GM20431 (cell line): ENCODE measurements at regions not wholly inside any gene's neighbourhood (a gene's known extent, or its start where the extent isn't known, plus 50 kb on each side); places are given as distances from the start of the nearest gene placed in this dataset.

Experiments
- in situ Hi-C: fragments of 300-500 bp; cut with MseI, MboI; formaldehyde crosslinking; loops from one replicate; pipeline ENCODE4 v1.15.0; 2020; ENCODE audit warnings: low sequenced_read_pairs; ENCODE audit not compliant: unreplicated experiment

DNA sequence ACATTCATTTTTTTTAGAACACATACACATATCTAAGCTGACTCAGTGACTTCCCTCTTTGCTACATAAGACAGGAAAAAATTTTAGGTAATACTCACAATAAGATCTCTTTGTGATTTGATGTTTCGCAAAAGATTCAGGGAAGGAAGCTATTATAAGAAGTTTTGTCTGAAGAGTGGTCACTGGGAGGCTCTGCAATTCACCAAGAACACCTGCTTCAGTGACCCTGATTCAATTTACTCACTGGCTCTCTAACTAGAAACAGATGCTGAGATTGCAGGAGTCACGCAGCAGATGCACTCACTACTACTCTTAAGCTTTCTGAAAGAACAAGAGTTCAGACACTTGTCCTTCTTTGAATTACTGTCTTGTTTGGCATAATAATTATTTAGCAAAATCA is 193.6 kb upstream of the DDI1 start:
- in situ Hi-C loops: no loop called here

DNA sequence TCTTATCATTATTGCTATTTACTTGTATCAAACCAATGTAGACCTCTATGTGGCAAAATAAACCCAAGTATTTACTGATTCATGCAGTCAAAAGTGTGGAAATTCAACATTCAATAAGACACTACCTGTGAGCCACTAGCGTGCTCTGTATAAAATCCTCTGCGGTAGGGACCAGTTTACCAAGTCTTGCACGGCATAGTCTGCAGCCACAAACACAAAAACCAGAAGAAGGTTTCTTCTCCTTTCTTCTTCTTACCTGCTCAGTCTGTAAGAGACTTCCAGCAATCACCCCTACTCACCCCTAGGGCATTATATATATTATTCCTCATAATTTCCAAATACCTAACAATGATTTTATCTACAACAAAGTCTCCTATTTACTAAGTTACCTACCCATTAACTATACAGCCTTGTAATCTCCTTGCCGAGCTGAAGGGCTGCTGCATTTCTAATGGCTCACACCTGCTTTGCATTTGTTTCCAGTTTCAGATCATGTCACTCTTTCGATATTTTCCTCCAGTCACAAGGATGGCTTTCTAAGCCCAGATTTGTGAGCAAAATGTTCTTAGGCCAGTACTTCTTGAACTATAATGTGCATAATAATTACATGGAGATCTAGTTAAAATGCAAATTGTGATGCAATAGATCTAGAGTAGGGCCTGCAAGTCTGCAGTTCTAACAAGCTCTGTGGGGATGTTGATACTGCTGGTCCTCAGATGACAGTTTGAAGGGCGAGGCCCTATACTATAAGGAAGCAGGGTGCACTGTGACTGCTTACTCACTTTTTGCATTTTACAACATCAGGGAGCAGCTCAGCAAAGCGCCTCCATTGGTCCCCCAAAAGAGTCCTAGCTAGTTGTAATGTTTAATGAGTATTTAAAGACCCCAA is 191.9 kb upstream of the DDI1 start:
- in situ Hi-C loops: no loop called here

DNA sequence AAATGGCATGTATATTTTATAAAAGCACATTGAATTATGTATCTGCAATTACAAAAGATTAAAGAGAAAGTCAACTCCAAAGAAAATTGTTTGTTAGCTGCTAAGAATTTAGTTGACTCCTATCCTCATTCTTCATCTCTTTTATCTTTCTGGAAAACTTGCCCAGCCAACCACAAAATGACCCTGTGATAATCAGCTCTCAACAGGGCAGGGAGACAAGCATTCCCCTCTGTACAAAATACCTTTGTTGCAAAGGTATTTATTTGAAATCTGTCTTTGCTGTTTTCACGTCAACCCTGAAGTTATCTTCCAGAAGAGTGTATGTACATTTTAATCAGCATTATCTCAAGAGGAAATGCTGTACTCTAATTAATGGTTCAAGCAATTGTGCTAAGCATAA is 191.1 kb upstream of the DDI1 start:
- in situ Hi-C loops: no loop called here

DNA sequence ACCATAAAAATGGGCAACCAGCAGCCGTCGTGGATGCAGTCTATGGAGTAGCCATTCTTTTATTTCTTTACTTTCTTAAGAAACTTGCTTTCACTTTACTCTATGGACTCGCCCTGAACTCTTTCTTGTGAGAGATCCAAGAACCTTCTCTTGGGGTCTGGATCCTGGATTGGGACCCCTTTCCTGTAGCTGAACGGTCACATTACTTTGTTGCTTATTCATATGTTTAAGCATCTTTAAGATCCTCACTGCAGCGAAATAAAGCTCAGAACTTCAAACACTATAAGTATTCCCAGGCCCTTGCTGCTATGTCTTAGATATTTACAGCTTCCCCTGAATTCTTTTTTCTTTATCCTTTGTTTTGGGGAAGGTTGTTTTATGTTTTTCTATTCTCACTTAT is 187.8 kb upstream of the DDI1 start:
- in situ Hi-C loops: no loop called here

DNA sequence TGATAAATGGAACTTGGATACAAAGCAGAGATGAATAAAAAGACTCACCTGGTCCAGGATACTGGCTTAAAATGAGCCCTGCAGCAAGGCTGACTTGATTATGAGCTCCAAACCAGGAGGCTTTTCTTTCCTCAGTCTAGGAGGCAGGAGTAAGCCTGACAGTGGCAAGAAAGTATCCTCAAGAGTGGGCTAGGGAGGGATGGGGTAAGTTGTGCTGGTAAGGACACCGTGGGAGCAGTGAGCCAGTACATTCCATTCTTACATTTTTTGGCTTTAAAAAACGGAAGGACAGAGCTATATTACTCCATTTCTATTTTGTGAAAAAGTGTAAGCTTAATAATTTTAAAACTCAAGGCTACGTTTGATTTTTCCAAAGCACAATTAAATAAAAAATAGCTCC is 187.1 kb upstream of the DDI1 start:
- in situ Hi-C loops: no loop called here

DNA sequence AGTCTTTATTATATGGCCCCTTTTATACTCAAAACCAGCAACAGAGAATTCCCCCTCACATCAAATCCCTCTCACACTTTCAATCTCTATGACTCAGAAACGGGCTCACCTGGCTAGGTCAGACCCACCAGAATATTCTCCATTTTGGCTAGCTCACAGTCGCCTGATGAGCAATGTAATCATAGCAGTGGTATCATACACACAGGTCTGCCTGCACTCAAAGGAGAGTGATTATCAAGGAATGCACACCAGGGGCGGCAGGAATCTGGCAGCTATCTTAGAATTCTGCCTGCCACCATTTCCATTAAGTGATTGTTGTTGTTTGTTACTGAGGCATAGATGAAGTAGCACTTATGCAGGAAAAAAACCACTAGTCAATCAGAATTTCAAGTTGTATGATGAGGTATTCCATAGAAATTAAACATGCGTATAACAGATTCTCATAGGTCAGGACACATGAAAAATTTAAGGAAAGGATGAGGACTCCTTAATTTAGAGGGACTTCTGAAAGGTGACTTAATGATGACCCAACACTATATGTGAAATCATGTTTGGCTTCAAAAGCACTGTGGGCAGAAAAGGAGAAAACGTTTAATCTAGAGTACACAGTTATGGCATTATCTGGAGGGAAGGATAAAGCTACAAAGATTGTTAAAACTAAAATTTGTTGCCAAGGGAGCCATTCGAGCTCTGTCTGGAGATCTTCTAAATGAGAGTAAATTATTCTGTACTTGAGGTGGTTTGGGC is 185.8 kb upstream of the DDI1 start:
- in situ Hi-C loops: no loop called here

DNA sequence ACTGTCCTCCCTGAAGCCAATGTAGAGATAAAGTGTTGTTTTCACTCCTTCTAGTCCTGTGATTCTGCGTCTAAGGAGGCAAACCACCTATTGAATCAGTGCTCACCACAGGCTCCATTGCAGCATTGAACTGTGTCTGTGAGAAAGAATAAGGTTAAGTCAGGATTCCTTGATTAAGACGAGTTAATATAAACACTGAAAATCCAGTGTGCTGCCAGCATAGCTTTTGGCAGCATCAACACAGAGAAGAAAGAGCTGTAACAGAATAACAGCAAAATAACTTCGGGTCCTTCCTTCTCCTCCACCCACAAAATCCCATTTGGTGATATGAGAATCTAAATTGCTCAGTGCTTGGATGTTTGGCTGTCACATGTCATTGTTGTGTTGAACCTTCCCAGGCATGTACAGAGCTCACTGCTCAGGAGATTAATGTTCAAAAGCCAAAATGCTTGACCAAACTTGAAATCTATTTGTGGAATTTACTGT is 185.2 kb upstream of the DDI1 start:
- in situ Hi-C loops: no loop called here
